Uterus (tissue), 2 donors: ENCODE measurements at regions not wholly inside any gene's neighbourhood (a gene's known extent, or its start where the extent isn't known, plus 50 kb on each side); places are given as distances from the start of the nearest gene placed in this dataset.

ENCODE experiments used
- POLR2A ChIP-seq, 2 donors: fragments of 450-650 bp; IDR thresholded peaks; one replicate each; pipeline ENCODE4 v1.6.1; 2016; ENCODE audit warnings: antibody characterized with exemption in 2 of 2, mild to moderate bottlenecking in 1 of 2, moderate library complexity in 1 of 2
- TF ChIP-seq, protein P1 (sequence below), 4 experiments: fragments of 200-600 bp in 2 of 4; fragments of 450-650 bp in 2 of 4; sonication (generic) in 2 of 4; IDR thresholded peaks; one replicate each; pipeline ENCODE4 v1.5.1; 2016 to 2019; ENCODE audit warnings: antibody characterized with exemption in 4 of 4, mild to moderate bottlenecking in 2 of 4, moderate library complexity in 1 of 4

GRCh38 chr22:44548981-44549380, 50.9 kb upstream of the RTL6 start:
- TF ChIP-seq, protein P1, sequence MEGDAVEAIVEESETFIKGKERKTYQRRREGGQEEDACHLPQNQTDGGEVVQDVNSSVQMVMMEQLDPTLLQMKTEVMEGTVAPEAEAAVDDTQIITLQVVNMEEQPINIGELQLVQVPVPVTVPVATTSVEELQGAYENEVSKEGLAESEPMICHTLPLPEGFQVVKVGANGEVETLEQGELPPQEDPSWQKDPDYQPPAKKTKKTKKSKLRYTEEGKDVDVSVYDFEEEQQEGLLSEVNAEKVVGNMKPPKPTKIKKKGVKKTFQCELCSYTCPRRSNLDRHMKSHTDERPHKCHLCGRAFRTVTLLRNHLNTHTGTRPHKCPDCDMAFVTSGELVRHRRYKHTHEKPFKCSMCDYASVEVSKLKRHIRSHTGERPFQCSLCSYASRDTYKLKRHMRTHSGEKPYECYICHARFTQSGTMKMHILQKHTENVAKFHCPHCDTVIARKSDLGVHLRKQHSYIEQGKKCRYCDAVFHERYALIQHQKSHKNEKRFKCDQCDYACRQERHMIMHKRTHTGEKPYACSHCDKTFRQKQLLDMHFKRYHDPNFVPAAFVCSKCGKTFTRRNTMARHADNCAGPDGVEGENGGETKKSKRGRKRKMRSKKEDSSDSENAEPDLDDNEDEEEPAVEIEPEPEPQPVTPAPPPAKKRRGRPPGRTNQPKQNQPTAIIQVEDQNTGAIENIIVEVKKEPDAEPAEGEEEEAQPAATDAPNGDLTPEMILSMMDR (IDR thresholded peaks at IDR 0.05) = no peak
- TF ChIP-seq POLR2A (IDR thresholded peaks at IDR 0.05) = no peak
